PC-3 (cell line): ENCODE measurements at regions not wholly inside any gene's neighbourhood (a gene's known extent, or its start where the extent isn't known, plus 50 kb on each side); places are given as distances from the start of the nearest gene placed in this dataset.

Experiments used
- ATAC-seq: fragments of 200-7000 bp; cut with Tn5 transposase; 2 replicates; pipeline ENCODE4 v1.9.1; 2020; ENCODE audit warnings: mild to moderate bottlenecking, moderate library complexity
- BruUV-seq: library from RNA; stranded (reverse); fragments of 400-500 nt; replicated peaks from 2 replicates; lab custom pipeline; 2021; lab: Mats Ljungman, UMichigan
- CTCF ChIA-PET: fragments of 300-600 bp; sonication (Branson Sonifier 250); formaldehyde crosslinking; loops from one replicate; lab custom pipeline; 2022; ENCODE audit warnings: antibody characterized with exemption; lab: Charles Lee
- POLR2A ChIA-PET: fragments of 300-600 bp; sonication (Branson Sonifier 250); formaldehyde crosslinking; loops from one replicate; lab custom pipeline; 2022; ENCODE audit warnings: antibody characterized with exemption; ENCODE audit not compliant: unreplicated experiment; lab: Charles Lee
- DNase-seq: peaks from one replicate; pipeline ENCODE4 v3.0.0-alpha.2; 2015
- H2AFZ ChIP-seq: fragments of 300-600 bp; sonication (generic); 2 replicates; pipeline ENCODE4 v1.6.0; 2016; ENCODE audit warnings: antibody characterized with exemption, low read length
- H3F3A ChIP-seq: fragments of 300-600 bp; sonication (generic); one replicate; pipeline ENCODE4 v1.6.0; 2017; ENCODE audit warnings: antibody characterized with exemption, low read length, control low read depth, mild to moderate bottlenecking; ENCODE audit not compliant: unreplicated experiment
- H3K27ac ChIP-seq: fragments of 300-600 bp; sonication (generic); 2 replicates; pipeline ENCODE4 v1.5.1; 2016; ENCODE audit warnings: mild to moderate bottlenecking, low read length
- H3K27me3 ChIP-seq: fragments of 300-600 bp; sonication (generic); 2 replicates; pipeline ENCODE4 v1.6.1; 2016; ENCODE audit warnings: low read length, mixed read lengths
- H3K36me3 ChIP-seq: fragments of 300-600 bp; sonication (generic); 2 replicates; pipeline ENCODE4 v1.6.1; 2016; ENCODE audit warnings: low read depth, mixed run types, low read length, mixed read lengths
- H3K4me1 ChIP-seq: fragments of 300-600 bp; sonication (generic); 2 replicates; pipeline ENCODE4 v1.5.1; 2016; ENCODE audit warnings: low read length; ENCODE audit not compliant: insufficient read depth
- H3K4me2 ChIP-seq: fragments of 300-600 bp; sonication (generic); 2 replicates; pipeline ENCODE4 v1.6.0; 2016; ENCODE audit warnings: low read length
- H3K4me3 ChIP-seq: fragments of 300-600 bp; sonication (generic); 2 replicates; pipeline ENCODE4 v1.5.1; 2016; ENCODE audit warnings: mild to moderate bottlenecking, low read length, mixed read lengths
- H3K79me2 ChIP-seq: fragments of 300-600 bp; sonication (generic); 2 replicates; pipeline ENCODE4 v1.6.1; 2017; ENCODE audit warnings: low read length, mixed read lengths
- H3K9ac ChIP-seq: fragments of 300-600 bp; sonication (generic); 2 replicates; pipeline ENCODE4 v1.6.0; 2016; ENCODE audit warnings: mild to moderate bottlenecking, low read length
- H3K9me2 ChIP-seq: fragments of 300-600 bp; sonication (generic); replicated peaks from 2 replicates; pipeline ENCODE4 v1.6.1; 2016; ENCODE audit warnings: mixed run types, low read length, mixed read lengths
- H3K9me3 ChIP-seq: fragments of 300-600 bp; sonication (generic); 2 replicates; pipeline ENCODE4 v1.6.1; 2016; ENCODE audit warnings: low read length, mixed read lengths
- H4K20me1 ChIP-seq: fragments of 300-600 bp; sonication (generic); 2 replicates; pipeline ENCODE4 v1.6.1; 2016; ENCODE audit warnings: low read length, mixed read lengths
- CTCF ChIP-seq: fragments of 300-600 bp; sonication (generic); conservative IDR thresholded peaks from 2 replicates; pipeline ENCODE4 v1.5.1; 2017; ENCODE audit warnings: antibody characterized with exemption, low read depth, mild to moderate bottlenecking, low read length
- EZH2 ChIP-seq: fragments of 300-600 bp; sonication (generic); IDR thresholded peaks from one replicate; pipeline ENCODE4 v1.6.1; 2017; ENCODE audit warnings: antibody characterized with exemption, mild to moderate bottlenecking, low read length; ENCODE audit not compliant: unreplicated experiment
- EZH2phosphoT487 ChIP-seq: fragments of 300-600 bp; sonication (generic); IDR thresholded peaks from 2 replicates; pipeline ENCODE4 v1.6.1; 2018; ENCODE audit warnings: mild to moderate bottlenecking, antibody characterized with exemption, low read length, borderline replicate concordance
- intact Hi-C: fragments of 100-400 bp; cut with micrococcal nuclease; formaldehyde crosslinking; loops from 2 replicates; pipeline ENCODE4 v1.9.0; 2023

- CTCF ChIA-PET: interaction anchor here (0.6 kb wide), 1 partner anchor 17 kb away, joined by 5 read pairs; no protein-coding TSS in a partner anchor
- DNase-seq: peak; percentile 62
Observed at GRCh38 chrX:95058815-95059214, 1384.8 kb downstream of the FAM133A start.

GRCh38 chrX:95059909-95060308, 1385.9 kb downstream of the FAM133A start:
- Histone ChIP-seq H3F3A (no peaks in the 10 kb centered on the region), H3K27me3 (no peaks in the 10 kb centered on the region), H3K27ac (peak overlapping the region; percentile 33), H2AFZ (no peak overlapping the region), H3K36me3 (no peaks in the 10 kb centered on the region), H3K9ac (no peak overlapping the region), H3K79me2 (no peaks in the 10 kb centered on the region), H4K20me1 (no peaks in the 10 kb centered on the region), H3K9me3 (no peaks in the 10 kb centered on the region), H3K4me3 (no peak overlapping the region), H3K4me1 (peaks cover 21% of the 10 kb centered on the region), H3K9me2 (no peaks in the 10 kb centered on the region), H3K4me2 (0 out of 2 replicates have a peak overlapping the region, but pooled peaks have one; percentile 6)
- ATAC-seq (no peak), DNase-seq (no peak)
- ChIA-PET CTCF (no interaction called here), POLR2A (no interaction called here)
- intact Hi-C loops: loop anchor here (10.0 kb wide), 1 partner anchor 705 kb away; no protein-coding TSS in a partner anchor
- TF ChIP-seq CTCF (no peak), EZH2phosphoT487 (no peak), EZH2 (no peak)
- BruUV-seq: no TSS peak

More at GRCh38 chrX:95058815-95059214, 1384.8 kb downstream of the FAM133A start:
- Histone ChIP-seq H2AFZ (no peak overlapping the region), H3K4me2 (peak overlapping the region; percentile 31; the same call in 1 of the 2 replicates), H3K4me1 (peaks cover 21% of the 10 kb centered on the region), H3K27ac (peak overlapping the region; percentile 33), H3K36me3 (no peaks in the 10 kb centered on the region), H4K20me1 (no peaks in the 10 kb centered on the region), H3K27me3 (no peaks in the 10 kb centered on the region), H3K9me2 (no peaks in the 10 kb centered on the region), H3K79me2 (no peaks in the 10 kb centered on the region), H3F3A (no peaks in the 10 kb centered on the region), H3K9ac (no peak overlapping the region), H3K9me3 (no peaks in the 10 kb centered on the region), H3K4me3 (no peak overlapping the region)
- POLR2A ChIA-PET: no interaction called here
- intact Hi-C loops: loop anchor here (10.0 kb wide), 1 partner anchor 706 kb away; no protein-coding TSS in a partner anchor
- TF ChIP-seq EZH2phosphoT487: no peak
- TF ChIP-seq CTCF: no peak
- TF ChIP-seq EZH2: no peak
- ATAC-seq: peak; percentile 77
- no TSS peak for BruUV-seq

GRCh38 chrX:95063554-95063953, 1389.5 kb downstream of the FAM133A start:
- Histone ChIP-seq H3K9me3 (no peaks in the 10 kb centered on the region), H3K4me3 (no peak overlapping the region), H3K36me3 (no peaks in the 10 kb centered on the region), H3K4me2 (peak overlapping the region; percentile 29), H3K27ac (no peak overlapping the region), H3F3A (no peaks in the 10 kb centered on the region), H3K9me2 (no peaks in the 10 kb centered on the region), H4K20me1 (no peaks in the 10 kb centered on the region), H2AFZ (no peak overlapping the region), H3K9ac (no peak overlapping the region), H3K79me2 (no peaks in the 10 kb centered on the region), H3K4me1 (peaks cover 13% of the 10 kb centered on the region), H3K27me3 (no peaks in the 10 kb centered on the region)
- BruUV-seq: no TSS peak
- ChIA-PET CTCF (no interaction called here), POLR2A (no interaction called here)
- DNase-seq: peak; percentile 29
- ATAC-seq: peak; percentile 18; the same call in 1 of the 2 replicates
- intact Hi-C loops: no loop called here
- no peak for TF ChIP-seq EZH2
- no peak for TF ChIP-seq EZH2phosphoT487
- no peak for TF ChIP-seq CTCF
